Sigmoid colon (tissue), 6 donors: ENCODE measurements at regions not wholly inside any gene's neighbourhood (a gene's known extent, or its start where the extent isn't known, plus 50 kb on each side); places are given as distances from the start of the nearest gene placed in this dataset.
A peak's percentile ranks its signal among the peaks of the same experiment; 100 is the strongest.

Source experiments
- DNase-seq: peaks from one replicate; pipeline ENCODE4 v3.0.0-alpha.2; 2019
- H3K27ac ChIP-seq, 4 donors: fragments of 200-600 bp; sonication (generic); one replicate each; pipeline ENCODE4 v1.5.1; 2016 to 2019; ENCODE audit warnings: mild to moderate bottlenecking in 1 of 4
- H3K27me3 ChIP-seq, 3 donors: fragments of 200-600 bp; sonication (generic); one replicate each; pipeline ENCODE4 v1.5.1; 2019; ENCODE audit warnings: mild to moderate bottlenecking in 1 of 3
- H3K36me3 ChIP-seq, 4 donors: fragments of 200-600 bp; sonication (generic); one replicate each; pipeline ENCODE4 v1.5.1; 2016 to 2019
- H3K4me1 ChIP-seq, 4 donors: fragments of 200-600 bp; sonication (generic); one replicate each; pipeline ENCODE4 v1.5.1; 2017 to 2019
- H3K4me3 ChIP-seq, 4 donors: fragments of 200-600 bp; sonication (generic); one replicate each; pipeline ENCODE4 v1.5.1; 2017 to 2019; ENCODE audit warnings: mild to moderate bottlenecking in 2 of 4, moderate library complexity in 1 of 4
- H3K9me3 ChIP-seq, 4 donors: fragments of 200-600 bp in 3 of 4; sonication (generic) in 3 of 4; one replicate each; pipeline versions ENCODE4 v1.5.1 to v1.6.1; 2013 to 2019
- CTCF ChIP-seq, 4 experiments: fragments of 450-650 bp in 3 of 4; fragments of 200-600 bp in 1 of 4; IDR thresholded peaks; one replicate each; pipeline ENCODE4 v1.5.1; 2016 to 2019; ENCODE audit warnings: antibody characterized with exemption in 4 of 4, mild to moderate bottlenecking in 3 of 4, moderate library complexity in 2 of 4
- EP300 ChIP-seq, 4 donors: sonication (generic); formaldehyde crosslinking; IDR thresholded peaks; one replicate each; pipeline ENCODE4 v1.6.1; 2017; ENCODE audit warnings: antibody characterized with exemption in 4 of 4
- POLR2A ChIP-seq, 2 donors: fragments of 450-650 bp; IDR thresholded peaks; one replicate each; pipeline ENCODE4 v1.6.1; 2016; ENCODE audit warnings: antibody characterized with exemption in 2 of 2, mild to moderate bottlenecking in 2 of 2, moderate library complexity in 2 of 2
- POLR2AphosphoS5 ChIP-seq, 4 donors: sonication (generic); formaldehyde crosslinking; IDR thresholded peaks; one replicate each; pipeline ENCODE4 v1.6.1; 2017; ENCODE audit warnings: antibody characterized with exemption in 4 of 4
- WGBS, 2 donors: extraction: QIAGEN DNeasy Blood & Tissue Kit; methylation state at CpG; one replicate each; pipeline ENCODE4 v1.1.7; 2013; 5-methylcytosine and 5-hydroxymethylcytosine counted together
- intact Hi-C: fragments of 100-400 bp; cut with DNase I; formaldehyde crosslinking; loops from one replicate; pipeline ENCODE4 v1.15.1; 2023
- donor health status: healthy with polysubstance abuse.
- donor health status: healthy.

GRCh38 chr6:163709255-163709654 is 294.7 kb downstream of the QKI start:
- H3K4me1 ChIP-seq = peaks cover 0 to 27% (median 9%) of the 10 kb centered on the region in 4 donors
- H3K27ac ChIP-seq = peak overlapping the region in 2 of 4 donors; percentile 37 to 71
- no peak overlapping the region for H3K4me3 ChIP-seq
- 73 to 77% methylated on average over 6 of the region's 6 CpGs for WGBS, 2 donors
- H3K27me3 ChIP-seq = no peaks in the 10 kb centered on the region
- H3K9me3 ChIP-seq = no peaks in the 10 kb centered on the region
- TF ChIP-seq POLR2A (IDR thresholded peaks at IDR 0.05) (no peak), CTCF (IDR thresholded peaks at IDR 0.05) (no peak), EP300 (IDR thresholded peaks at IDR 0.05) (no peak), POLR2AphosphoS5 (IDR thresholded peaks at IDR 0.05) (no peak)
- intact Hi-C loops = no loop called here
- no peak for DNase-seq
- H3K36me3 ChIP-seq = no peaks in the 10 kb centered on the region

- peaks cover 0 to 27% (median 9%) of the 10 kb centered on the region in 4 donors for H3K4me1 ChIP-seq
- intact Hi-C loops = no loop called here
- H3K9me3 ChIP-seq = no peaks in the 10 kb centered on the region
- H3K27ac ChIP-seq = no peak overlapping the region
- no peaks in the 10 kb centered on the region for H3K27me3 ChIP-seq
- WGBS, 2 donors = 76 to 82% methylated on average over 7 of the region's 7 CpGs
- DNase-seq = no peak
- no peak overlapping the region for H3K4me3 ChIP-seq
- TF ChIP-seq POLR2A (IDR thresholded peaks at IDR 0.05) = no peak
- TF ChIP-seq POLR2AphosphoS5 (IDR thresholded peaks at IDR 0.05) = no peak
- TF ChIP-seq EP300 (IDR thresholded peaks at IDR 0.05) = no peak
- no peaks in the 10 kb centered on the region for H3K36me3 ChIP-seq
Measured at GRCh38 chr6:163708466-163708865, 293.9 kb downstream of the QKI start.

- TF ChIP-seq POLR2A (IDR thresholded peaks at IDR 0.05) (no peak), POLR2AphosphoS5 (IDR thresholded peaks at IDR 0.05) (no peak), CTCF (IDR thresholded peaks at IDR 0.05) (no peak), EP300 (IDR thresholded peaks at IDR 0.05) (no peak)
- Histone ChIP-seq H3K36me3 (no peaks in the 10 kb centered on the region), H3K4me1 (peaks cover 0 to 27% (median 9%) of the 10 kb centered on the region in 4 donors), H3K27me3 (no peaks in the 10 kb centered on the region), H3K4me3 (no peak overlapping the region), H3K9me3 (no peaks in the 10 kb centered on the region), H3K27ac (no peak overlapping the region)
- intact Hi-C loops = no loop called here
- no peak for DNase-seq
- 63 to 67% methylated on average over 18 of the region's 18 CpGs for WGBS, 2 donors
Measured at GRCh38 chr6:163707387-163708355, 293.2 kb downstream of the QKI start.

GRCh38 chr6:163706500-163707087 is 292.1 kb downstream of the QKI start:
- DNase-seq = no peak
- no peak for TF ChIP-seq EP300 (IDR thresholded peaks at IDR 0.05)
- TF ChIP-seq CTCF (IDR thresholded peaks at IDR 0.05) = no peak
- no peak for TF ChIP-seq POLR2AphosphoS5 (IDR thresholded peaks at IDR 0.05)
- no peak for TF ChIP-seq POLR2A (IDR thresholded peaks at IDR 0.05)
- Histone ChIP-seq H3K36me3 (no peaks in the 10 kb centered on the region), H3K27ac (no peak overlapping the region), H3K27me3 (no peaks in the 10 kb centered on the region), H3K9me3 (no peaks in the 10 kb centered on the region), H3K4me1 (peaks cover 0 to 27% (median 9%) of the 10 kb centered on the region in 4 donors), H3K4me3 (no peak overlapping the region)
- intact Hi-C loops = no loop called here
- 76 to 84% methylated on average over 6 of the region's 6 CpGs for WGBS, 2 donors

- 71 to 74% methylated on average over 9 of the region's 9 CpGs for WGBS, 2 donors
- no peaks in the 10 kb centered on the region for H3K36me3 ChIP-seq
- intact Hi-C loops = no loop called here
- peaks cover 0 to 20% (median 7%) of the 10 kb centered on the region in 4 donors for H3K4me1 ChIP-seq
- no peak overlapping the region for H3K4me3 ChIP-seq
- no peak for TF ChIP-seq POLR2A (IDR thresholded peaks at IDR 0.05)
- TF ChIP-seq POLR2AphosphoS5 (IDR thresholded peaks at IDR 0.05) = no peak
- no peak for TF ChIP-seq CTCF (IDR thresholded peaks at IDR 0.05)
- no peak for TF ChIP-seq EP300 (IDR thresholded peaks at IDR 0.05)
- DNase-seq = no peak
- no peak overlapping the region for H3K27ac ChIP-seq
- no peaks in the 10 kb centered on the region for H3K9me3 ChIP-seq
- H3K27me3 ChIP-seq = no peaks in the 10 kb centered on the region
Measured at GRCh38 chr6:163705923-163706322, 291.4 kb downstream of the QKI start.
